HepG2 (cell line): ENCODE measurements at regions not wholly inside any gene's neighbourhood (a gene's known extent, or its start where the extent isn't known, plus 50 kb on each side); places are given as distances from the start of the nearest gene placed in this dataset.

Source experiments
- ATAC-seq: fragments of 200-7000 bp; cut with Tn5 transposase; 3 replicates; pipeline ENCODE4 v1.9.1; 2020; ENCODE audit warnings: mild to moderate bottlenecking, moderate library complexity
- BruUV-seq: library from RNA; stranded (reverse); fragments of 400-500 nt; replicated peaks from 2 replicates; lab custom pipeline; 2021; lab: Mats Ljungman, UMichigan
- CTCF ChIA-PET: fragments of 300-600 bp; formaldehyde crosslinking; extraction: SDS; loops from one replicate; lab custom pipeline; 2021; ENCODE audit warnings: low total read pairs, inconsistent platforms, low intra/inter-chr PET ratio; lab: Yijun Ruan, JAX
- POLR2A ChIA-PET: fragments of 350-600 bp; sonication (Branson Sonifier 250); formaldehyde crosslinking; loops from one replicate; lab custom pipeline; 2020; ENCODE audit warnings: antibody characterized with exemption, inconsistent platforms; lab: Yijun Ruan, JAX
- DNase-seq: peaks from one replicate; pipeline ENCODE4 v3.0.0-alpha.2; 2015; ENCODE audit warnings: low spot score
- FAIRE-seq: peaks from 3 replicates; lab custom pipeline; 2011; peaks lifted over from hg19 to GRCh38; lab: Jason Lieb, UNC
- H2AFZ ChIP-seq: one replicate; pipeline ENCODE4 v1.6.1; 2011; ENCODE audit warnings: low read length, inconsistent platforms
- H3K27ac ChIP-seq: fragments of 300-600 bp; 3 replicates; pipeline ENCODE4 v1.8.0; 2011; ENCODE audit warnings: mixed run types, mild to moderate bottlenecking, mixed read lengths, low read length, inconsistent platforms; ENCODE audit not compliant: insufficient read depth; ENCODE audit errors: extremely low read length
- H3K27me3 ChIP-seq, 2 experiments: fragments of 200-600 bp in 1 of 2; 2 replicates in 1 of 2; 3 replicates in 1 of 2; pipeline versions ENCODE4 v1.6.0 to v1.8.0; 2011; ENCODE audit warnings: low read length in 2 of 2, mild to moderate bottlenecking in 2 of 2, moderate library complexity in 2 of 2, inconsistent platforms in 1 of 2; ENCODE audit not compliant: insufficient read depth in 2 of 2, control insufficient read depth in 1 of 2
- H3K36me3 ChIP-seq, 2 experiments: fragments of 200-600 bp in 1 of 2; replicated peaks in 1 of 2; 2 replicates in 1 of 2; 3 replicates in 1 of 2; pipeline versions ENCODE4 v1.5.1 to v1.8.0; 2011; ENCODE audit warnings: low read length in 2 of 2, inconsistent platforms in 1 of 2; ENCODE audit not compliant: insufficient read depth in 2 of 2, control insufficient read depth in 1 of 2
- H3K4me1 ChIP-seq: 2 replicates; pipeline ENCODE4 v1.5.1; 2012; ENCODE audit warnings: low read length, inconsistent platforms; ENCODE audit not compliant: insufficient read depth
- H3K4me2 ChIP-seq: 2 replicates; pipeline ENCODE4 v1.6.0; 2011; ENCODE audit warnings: low read depth, low read length, inconsistent platforms
- H3K4me3 ChIP-seq, 3 experiments: fragments of 200-600 bp in 1 of 3; sonication (generic), shearing (Covaris generic) in 1 of 3; replicated peaks in 1 of 3; 2 replicates each; pipeline ENCODE4 v1.5.1; 2011 to 2016; ENCODE audit warnings: low read length in 3 of 3, inconsistent platforms in 2 of 3, low read depth in 2 of 3, mild to moderate bottlenecking in 2 of 3, control low read depth in 1 of 3, mixed read lengths in 1 of 3; ENCODE audit not compliant: insufficient read depth in 1 of 3
- H3K79me2 ChIP-seq: one replicate; pipeline ENCODE4 v1.6.1; 2011; ENCODE audit warnings: low read length, inconsistent platforms; ENCODE audit not compliant: insufficient read depth
- H3K9ac ChIP-seq: 2 replicates; pipeline ENCODE4 v1.6.0; 2011; ENCODE audit warnings: mild to moderate bottlenecking, low read depth, low read length, inconsistent platforms; ENCODE audit not compliant: insufficient read depth
- H3K9me3 ChIP-seq: 2 replicates; pipeline ENCODE4 v1.5.1; 2012; ENCODE audit warnings: mild to moderate bottlenecking, low read length
- H4K20me1 ChIP-seq: 2 replicates; pipeline ENCODE4 v1.6.0; 2011; ENCODE audit warnings: inconsistent platforms, mild to moderate bottlenecking, low read length, moderate library complexity; ENCODE audit not compliant: insufficient read depth
- CEBPB ChIP-seq: IDR thresholded peaks from 2 replicates; pipeline ENCODE4 v1.6.1; 2011; ENCODE audit warnings: low read depth, low read length, improper control_type of control experiment, borderline replicate concordance
- CREBL2 ChIP-seq: sonication (generic); formaldehyde crosslinking; IDR thresholded peaks from 2 replicates; pipeline ENCODE4 v1.8.1; 2023; ENCODE audit warnings: missing genetic modification reagents, mild to moderate bottlenecking, borderline replicate concordance
- GFI1 ChIP-seq: sonication (generic); formaldehyde crosslinking; IDR thresholded peaks from 2 replicates; pipeline ENCODE4 v1.5.0; 2020; ENCODE audit warnings: missing genetic modification reagents, mild to moderate bottlenecking, borderline replicate concordance
- MAFF ChIP-seq: IDR thresholded peaks from 2 replicates; pipeline ENCODE4 v1.6.1; 2011; ENCODE audit warnings: low read depth, low read length, improper control_type of control experiment
- MAFK ChIP-seq, 2 experiments: IDR thresholded peaks in 1 of 2; conservative IDR thresholded peaks in 1 of 2; 2 replicates each; pipeline ENCODE4 v1.6.1; 2011; ENCODE audit warnings: improper control_type of control experiment in 2 of 2, low read length in 2 of 2
- ZNF282 ChIP-seq: fragments of 450-650 bp; IDR thresholded peaks from 2 replicates; pipeline ENCODE4 v1.6.1; 2018; ENCODE audit not compliant: partially characterized antibody
- ZSCAN30 ChIP-seq: sonication (generic); formaldehyde crosslinking; IDR thresholded peaks from 2 replicates; pipeline ENCODE4 v1.5.0; 2020; ENCODE audit warnings: mild to moderate bottlenecking, missing genetic modification reagents
- WGBS: methylation state at CpG from one replicate; pipeline ENCODE4 v1.1.6; 2017; ENCODE audit warnings: low lambda C conversion rate; 5-methylcytosine and 5-hydroxymethylcytosine counted together
- in situ Hi-C: cut with HindIII; loops from 2 replicates; pipeline ENCODE4 v1.10.0; 2017; ENCODE audit warnings: low pct_unique_long_range_greater_than_20kb; ENCODE audit not compliant: extremely low pct_ligation_motif_present
- intact Hi-C: fragments of 100-400 bp; cut with micrococcal nuclease; formaldehyde crosslinking; loops from one replicate; pipeline ENCODE4 v1.10.0; 2022; ENCODE audit not compliant: unreplicated experiment

- TF ChIP-seq ZNF282: no peak
- TF ChIP-seq MAFK (conservative IDR thresholded peaks at IDR 0.05 in 1 of 2, IDR thresholded peaks at IDR 0.05 in 1 of 2; ENCODE audit: low read length in 2 of 2): peak; percentile 78 to 88
- no peak for TF ChIP-seq CREBL2 (CRISPR knock-in tag)
- peak; percentile 65 for TF ChIP-seq MAFF
Observed at GRCh38 chr2:7910752-7911151, 771.1 kb upstream of the ID2 start.

GRCh38 chr2:7911196-7911595, 770.7 kb upstream of the ID2 start:
- ATAC-seq: no peak
- intact Hi-C loops (no loop called here), in situ Hi-C loops (no loop called here)
- Histone ChIP-seq H3K79me2 (no peaks in the 10 kb centered on the region), H3K4me2 (no peak overlapping the region), H3K4me1 (no peaks in the 10 kb centered on the region), H2AFZ (no peak overlapping the region), H3K27me3 (no peaks in the 10 kb centered on the region), H3K4me3 (no peak overlapping the region), H4K20me1 (no peaks in the 10 kb centered on the region), H3K9me3 (no peaks in the 10 kb centered on the region), H3K36me3 (no peaks in the 10 kb centered on the region), H3K9ac (no peak overlapping the region)
- CTCF ChIA-PET: no interaction called here
- no peak for FAIRE-seq
- no TSS peak for BruUV-seq
- 34% methylated on average over 2 of the region's 2 CpGs for WGBS
- DNase-seq: no peak
- POLR2A ChIA-PET: no interaction called here
- TF ChIP-seq GFI1 (CRISPR knock-in tag) (no peak), ZSCAN30 (CRISPR knock-in tag) (no peak), CEBPB (peak; percentile 78; the same call in 1 of the 2 replicates)
- TF ChIP-seq, all 625 proteins: peak for 1
- no peak overlapping the region for H3K27ac ChIP-seq

More at GRCh38 chr2:7910752-7911151, 771.1 kb upstream of the ID2 start:
- in situ Hi-C loops: no loop called here
- no peaks in the 10 kb centered on the region for H3K27me3 ChIP-seq
- H3K27ac ChIP-seq: no peak overlapping the region
- no peak overlapping the region for H3K4me2 ChIP-seq
- H3K9me3 ChIP-seq: no peaks in the 10 kb centered on the region
- POLR2A ChIA-PET: no interaction called here
- no peak overlapping the region for H3K9ac ChIP-seq
- no peaks in the 10 kb centered on the region for H3K4me1 ChIP-seq
- no peak for ATAC-seq
- DNase-seq: no peak
- WGBS: 17% methylated on average over 3 of the region's 3 CpGs
- BruUV-seq: no TSS peak
- H3K79me2 ChIP-seq: no peaks in the 10 kb centered on the region
- no peak for FAIRE-seq
- intact Hi-C loops: no loop called here
- no peak overlapping the region for H2AFZ ChIP-seq
- no peak overlapping the region for H3K4me3 ChIP-seq
- H3K36me3 ChIP-seq: no peaks in the 10 kb centered on the region
- CTCF ChIA-PET: no interaction called here
- H4K20me1 ChIP-seq: no peaks in the 10 kb centered on the region
